K562 (cell line): ENCODE measurements at regions not wholly inside any gene's neighbourhood (a gene's known extent, or its start where the extent isn't known, plus 50 kb on each side); places are given as distances from the start of the nearest gene placed in this dataset.

Experiments used
- ATAC-seq: fragments of 200-7000 bp; cut with Tn5 transposase; 3 replicates; pipeline ENCODE4 v1.9.1; 2020; ENCODE audit warnings: moderate library complexity
- BruUV-seq: library from RNA; stranded (reverse); fragments of 400-500 nt; replicated peaks from 2 replicates; lab custom pipeline; 2021; lab: Mats Ljungman, UMichigan
- CTCF ChIA-PET: fragments of 300-600 bp; formaldehyde crosslinking; extraction: SDS; loops from one replicate; lab custom pipeline; 2021; ENCODE audit warnings: low intra/inter-chr PET ratio; lab: Yijun Ruan, JAX
- POLR2A ChIA-PET: fragments of 300-600, 350-650 bp; sonication (Branson Sonifier 250); formaldehyde crosslinking; extraction: SDS; loops from one replicate; lab custom pipeline; 2021; ENCODE audit warnings: antibody characterized with exemption, inconsistent platforms; lab: Yijun Ruan, JAX
- DNase-seq, 4 experiments: peaks; one replicate each; pipeline versions ENCODE4 v3.0.0 to v3.0.0-alpha.2; 2011 to 2018; ENCODE audit warnings: low spot score in 3 of 4, mixed read lengths in 3 of 4; ENCODE audit errors: extremely low read depth in 1 of 4
- FAIRE-seq: peaks from 2 replicates; lab custom pipeline; 2011; peaks lifted over from hg19 to GRCh38; lab: Jason Lieb, UNC
- H2AFZ ChIP-seq: 2 replicates; pipeline ENCODE4 v1.6.0; 2011; ENCODE audit warnings: low read depth, low read length, control low read depth, inconsistent platforms
- H3K27ac ChIP-seq: fragments of 200-600 bp; 3 replicates; pipeline ENCODE4 v1.8.0; 2011; ENCODE audit warnings: low read depth, mild to moderate bottlenecking, control low read depth, inconsistent platforms, low read length, moderate library complexity, mixed read lengths; ENCODE audit errors: extremely low read depth
- H3K27me3 ChIP-seq, 2 experiments: fragments of 300-600 bp in 1 of 2; 2 replicates in 1 of 2; 3 replicates in 1 of 2; pipeline versions ENCODE4 v1.6.0 to v1.8.0; 2011; ENCODE audit warnings: inconsistent platforms in 2 of 2, low read length in 2 of 2, mild to moderate bottlenecking in 1 of 2, mixed read lengths in 1 of 2, moderate library complexity in 1 of 2; ENCODE audit not compliant: control insufficient read depth in 2 of 2, insufficient read depth in 2 of 2
- H3K36me3 ChIP-seq: fragments of 300-600 bp; 3 replicates; pipeline ENCODE4 v1.8.0; 2011; ENCODE audit warnings: mild to moderate bottlenecking, low read length, inconsistent platforms; ENCODE audit not compliant: control insufficient read depth, insufficient read depth
- H3K4me1 ChIP-seq, 2 experiments: fragments of 200-600 bp in 1 of 2; replicated peaks in 1 of 2; 2 replicates in 1 of 2; 3 replicates in 1 of 2; pipeline versions ENCODE4 v1.5.1 to v1.8.0; 2011; ENCODE audit warnings: inconsistent platforms in 2 of 2, low read length in 2 of 2, mild to moderate bottlenecking in 1 of 2, mixed read lengths in 1 of 2, moderate library complexity in 1 of 2; ENCODE audit not compliant: control insufficient read depth in 2 of 2, insufficient read depth in 2 of 2
- H3K4me2 ChIP-seq: 2 replicates; pipeline ENCODE4 v1.6.1; 2011; ENCODE audit warnings: low read length, control low read depth, inconsistent platforms, mixed read lengths; ENCODE audit not compliant: insufficient read depth
- H3K4me3 ChIP-seq: fragments of 200-600 bp; sonication (generic), shearing (Covaris generic); 2 replicates; pipeline ENCODE4 v1.5.1; 2016; ENCODE audit warnings: control low read depth, inconsistent platforms
- H3K79me2 ChIP-seq: fragments of 200-600 bp; 3 replicates; pipeline ENCODE4 v1.8.0; 2011; ENCODE audit warnings: low read length, inconsistent platforms; ENCODE audit not compliant: control insufficient read depth, insufficient read depth
- H3K9ac ChIP-seq, 2 experiments: 2 replicates each; pipeline versions ENCODE4 v1.6.0 to v1.6.1; 2011; ENCODE audit warnings: low read depth in 2 of 2, low read length in 2 of 2, control low read depth in 1 of 2, inconsistent platforms in 1 of 2, mild to moderate bottlenecking in 1 of 2, mixed read lengths in 1 of 2; ENCODE audit not compliant: insufficient read depth in 1 of 2
- H3K9me1 ChIP-seq: one replicate; pipeline ENCODE4 v1.6.0; 2011; ENCODE audit warnings: inconsistent platforms, mild to moderate bottlenecking, low read length, moderate library complexity; ENCODE audit not compliant: control insufficient read depth, insufficient read depth
- H3K9me3 ChIP-seq: replicated peaks from 2 replicates; pipeline ENCODE4 v1.5.1; 2011; ENCODE audit warnings: low read depth, low read length, inconsistent platforms; ENCODE audit not compliant: control insufficient read depth, insufficient read depth
- H4K20me1 ChIP-seq: replicated peaks from 2 replicates; pipeline ENCODE4 v1.6.1; 2011; ENCODE audit warnings: low read length, inconsistent platforms, mixed read lengths; ENCODE audit not compliant: control insufficient read depth, insufficient read depth
- BRCA1 ChIP-seq, 2 experiments: fragments of 450-650 bp in 1 of 2; sonication (generic) in 1 of 2; formaldehyde crosslinking in 1 of 2; IDR thresholded peaks; 2 replicates each; pipeline versions ENCODE4 v1.5.0 to v1.6.1; 2017 to 2020; ENCODE audit warnings: mild to moderate bottlenecking in 1 of 2, missing genetic modification reagents in 1 of 2
- BRD9 ChIP-seq: fragments of 450-650 bp; IDR thresholded peaks from 2 replicates; pipeline ENCODE4 v1.6.1; 2018; ENCODE audit warnings: low read depth; ENCODE audit not compliant: partially characterized antibody
- FOXK1 ChIP-seq: sonication (generic); formaldehyde crosslinking; IDR thresholded peaks from 2 replicates; pipeline ENCODE4 v1.8.0; 2022; ENCODE audit warnings: missing genetic modification reagents, mild to moderate bottlenecking, borderline replicate concordance
- FOXM1 ChIP-seq, 2 experiments: fragments of 450-650 bp in 1 of 2; sonication (generic) in 1 of 2; formaldehyde crosslinking in 1 of 2; IDR thresholded peaks; 2 replicates each; pipeline versions ENCODE4 v1.6.1 to v1.9.0; 2017 to 2022; ENCODE audit warnings: low read depth in 2 of 2, mild to moderate bottlenecking in 2 of 2, missing genetic modification reagents in 1 of 2, moderate library complexity in 1 of 2
- GATAD2B ChIP-seq: fragments of 450-650 bp; IDR thresholded peaks from 2 replicates; pipeline ENCODE4 v1.6.1; 2017; ENCODE audit warnings: mild to moderate bottlenecking, borderline replicate concordance
- HDAC3 ChIP-seq: fragments of 450-650 bp; IDR thresholded peaks from 2 replicates; pipeline ENCODE4 v1.6.1; 2018; ENCODE audit warnings: borderline replicate concordance, mild to moderate bottlenecking, moderate library complexity; ENCODE audit not compliant: partially characterized antibody
- MNT ChIP-seq, 2 experiments: fragments of 450-650 bp; conservative IDR thresholded peaks; 2 replicates each; pipeline ENCODE4 v1.6.1; 2017; ENCODE audit warnings: mild to moderate bottlenecking in 2 of 2, moderate library complexity in 2 of 2
- PTBP1 ChIP-seq: fragments of 200-400 bp; formaldehyde crosslinking; IDR thresholded peaks from 2 replicates; pipeline ENCODE4 v1.6.1; 2017; ENCODE audit warnings: low read depth, low read length
- SNRNP70 ChIP-seq: fragments of 200-400 bp; formaldehyde crosslinking; optimal IDR thresholded peaks from 2 replicates; pipeline ENCODE3; 2017; ENCODE audit warnings: low read depth, low read length
- TCF3 ChIP-seq: sonication (generic); formaldehyde crosslinking; IDR thresholded peaks from 2 replicates; pipeline ENCODE4 v1.4.0; 2020; ENCODE audit warnings: mild to moderate bottlenecking, missing genetic modification reagents
- THRAP3 ChIP-seq: fragments of 450-650 bp; IDR thresholded peaks from 2 replicates; pipeline ENCODE4 v1.6.1; 2016; ENCODE audit warnings: mild to moderate bottlenecking, inconsistent platforms, borderline replicate concordance
- ZNF197 ChIP-seq: fragments of 200-800 bp; sonication (Bioruptor generic); IDR thresholded peaks from 2 replicates; pipeline ENCODE4 v1.6.1; 2016; ENCODE audit warnings: low read depth, missing genetic modification characterization, missing compliant biosample characterization
- ZNF444 ChIP-seq: fragments of 250-450 bp; sonication (Bioruptor Pico); IDR thresholded peaks from 2 replicates; pipeline ENCODE4 v1.4.0; 2020; ENCODE audit warnings: mild to moderate bottlenecking, moderate library complexity
- ZZZ3 ChIP-seq: fragments of 450-650 bp; IDR thresholded peaks from 2 replicates; pipeline ENCODE4 v1.6.1; 2016; ENCODE audit warnings: antibody characterized with exemption, mild to moderate bottlenecking, moderate library complexity
- WGBS: fragments of 100-300 bp; shearing (Covaris generic); methylation state at CpG from one replicate; pipeline ENCODE4 v1.1.6; 2016; ENCODE audit warnings: low coverage, mixed read lengths; ENCODE audit not compliant: insufficient coverage; ENCODE audit errors: missing lambda C conversion rate; 5-methylcytosine and 5-hydroxymethylcytosine counted together
- in situ Hi-C: fragments of 300-500 bp; cut with MboI; formaldehyde crosslinking; loops from 4 replicates; pipeline ENCODE4 v1.15.0; 2018; ENCODE audit warnings: inconsistent platforms, mixed read lengths
- intact Hi-C: fragments of 100-400 bp; cut with micrococcal nuclease; formaldehyde crosslinking; loops from 2 replicates; pipeline ENCODE4 v1.14.2; 2022
- TF ChIP-seq, protein P1 (sequence below): fragments of 250-450 bp; sonication (Bioruptor Pico); IDR thresholded peaks from 2 replicates; pipeline ENCODE4 v1.5.0; 2021; ENCODE audit warnings: mild to moderate bottlenecking, borderline replicate concordance

DNA sequence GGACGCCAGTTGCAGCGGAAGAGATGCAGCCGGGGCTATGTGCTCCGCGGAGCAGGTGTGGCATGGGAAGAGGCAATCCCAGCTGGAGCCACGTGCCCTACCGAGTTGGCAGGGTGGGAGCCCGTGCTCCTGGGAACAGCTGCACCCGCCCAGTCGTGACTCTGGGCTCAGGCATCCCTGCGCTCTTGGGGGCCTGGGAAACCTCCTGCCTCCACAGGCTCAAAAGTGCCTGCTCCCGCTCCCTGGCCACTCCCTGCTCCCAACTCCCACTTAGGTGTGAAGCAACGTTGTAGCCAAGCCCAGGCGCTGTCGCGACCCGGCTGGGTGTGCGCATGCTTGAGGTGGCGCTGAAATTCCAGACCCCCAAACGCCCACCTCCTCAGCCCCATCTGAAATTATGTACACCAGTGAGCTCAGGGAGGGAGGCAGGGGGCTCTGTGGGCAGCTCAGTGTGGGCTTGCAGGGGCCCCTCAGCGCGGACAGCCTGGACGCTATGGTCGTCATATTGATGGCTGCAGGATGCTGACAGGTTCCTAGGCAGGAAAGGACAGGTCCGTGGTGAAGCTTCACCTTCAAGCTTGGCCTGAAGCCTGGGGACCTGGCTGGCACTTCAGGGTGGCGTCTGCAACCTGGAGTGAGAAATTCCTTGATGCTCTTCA, 429.9 kb downstream of the SLITRK1 start:
- CTCF ChIA-PET = no interaction called here

More for the DNA sequence above, 429.9 kb downstream of the SLITRK1 start:
- H3K27me3 ChIP-seq = no peaks in the 10 kb centered on the region
- BruUV-seq = no TSS peak
- no peaks in the 10 kb centered on the region for H3K79me2 ChIP-seq
- no peaks in the 10 kb centered on the region for H3K36me3 ChIP-seq
- H3K4me2 ChIP-seq = no peak overlapping the region
- TF ChIP-seq FOXK1 (CRISPR knock-in tag) = no peak
- no peak for TF ChIP-seq BRD9
- TF ChIP-seq FOXM1 (IDR thresholded peaks at IDR 0.05; ENCODE audit: low read depth) = no peak
- no peak for TF ChIP-seq FOXM1 (CRISPR knock-in tag; IDR thresholded peaks at IDR 0.05; ENCODE audit: low read depth)
- TF ChIP-seq TCF3 (CRISPR knock-in tag) = no peak
- no peak for TF ChIP-seq THRAP3
- TF ChIP-seq BRCA1 (IDR thresholded peaks at IDR 0.05) = no peak
- no peak for TF ChIP-seq BRCA1 (CRISPR knock-in tag; IDR thresholded peaks at IDR 0.05)
- TF ChIP-seq MNT (conservative IDR thresholded peaks at IDR 0.05) = no peak
- TF ChIP-seq ZNF444 (CRISPR knock-in tag) = no peak
- TF ChIP-seq, protein P1, sequence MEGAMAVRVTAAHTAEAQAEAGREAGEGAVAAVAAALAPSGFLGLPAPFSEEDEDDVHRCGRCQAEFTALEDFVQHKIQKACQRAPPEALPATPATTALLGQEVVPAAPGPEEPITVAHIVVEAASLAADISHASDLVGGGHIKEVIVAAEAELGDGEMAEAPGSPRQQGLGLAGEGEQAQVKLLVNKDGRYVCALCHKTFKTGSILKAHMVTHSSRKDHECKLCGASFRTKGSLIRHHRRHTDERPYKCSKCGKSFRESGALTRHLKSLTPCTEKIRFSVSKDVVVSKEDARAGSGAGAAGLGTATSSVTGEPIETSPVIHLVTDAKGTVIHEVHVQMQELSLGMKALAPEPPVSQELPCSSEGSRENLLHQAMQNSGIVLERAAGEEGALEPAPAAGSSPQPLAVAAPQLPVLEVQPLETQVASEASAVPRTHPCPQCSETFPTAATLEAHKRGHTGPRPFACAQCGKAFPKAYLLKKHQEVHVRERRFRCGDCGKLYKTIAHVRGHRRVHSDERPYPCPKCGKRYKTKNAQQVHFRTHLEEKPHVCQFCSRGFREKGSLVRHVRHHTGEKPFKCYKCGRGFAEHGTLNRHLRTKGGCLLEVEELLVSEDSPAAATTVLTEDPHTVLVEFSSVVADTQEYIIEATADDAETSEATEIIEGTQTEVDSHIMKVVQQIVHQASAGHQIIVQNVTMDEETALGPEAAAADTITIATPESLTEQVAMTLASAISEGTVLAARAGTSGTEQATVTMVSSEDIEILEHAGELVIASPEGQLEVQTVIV = no peak
- no peak for TF ChIP-seq PTBP1
- no peak for TF ChIP-seq ZNF197 (CRISPR knock-in tag)
- no peak for TF ChIP-seq GATAD2B
- no peak for TF ChIP-seq HDAC3
- TF ChIP-seq SNRNP70 = no peak
- TF ChIP-seq ZZZ3 = no peak
- no peak for ATAC-seq
- no peak overlapping the region for H3K9ac ChIP-seq
- no peaks in the 10 kb centered on the region for H3K9me1 ChIP-seq
- POLR2A ChIA-PET = no interaction called here
- no peak for DNase-seq
- no peaks in the 10 kb centered on the region for H3K4me1 ChIP-seq
- no peak overlapping the region for H3K27ac ChIP-seq
- intact Hi-C loops = no loop called here
- in situ Hi-C loops = no loop called here
- H4K20me1 ChIP-seq = no peaks in the 10 kb centered on the region
- FAIRE-seq = no peak
- 8% methylated on average over 16 of the region's 26 CpGs for WGBS
- no peak overlapping the region for H2AFZ ChIP-seq
- no peaks in the 10 kb centered on the region for H3K9me3 ChIP-seq
- H3K4me3 ChIP-seq = no peak overlapping the region
